ENCODE measurements at regions not wholly inside any gene's neighbourhood (a gene's known extent, or its start where the extent isn't known, plus 50 kb on each side); places are given as distances from the start of the nearest gene placed in this dataset.
"Not testable (repeated sequence)": the region's sequence is repeated elsewhere in the genome, so short reads cannot be mapped to it uniquely, and the experiment has no call there.

- Mint-ChIP-seq H3K27me3 (peaks cover 8% of the 10 kb centered on the region), H3K27ac (no peak overlapping the region), H3K4me1 (no peaks in the 10 kb centered on the region), H3K36me3 (no peaks in the 10 kb centered on the region), H3K9me3 (no peaks in the 10 kb centered on the region), H3K4me3 (no peak overlapping the region)
Observed at GRCh38 chr6:163757520-163757919, 343.0 kb downstream of the QKI start.

DNA sequence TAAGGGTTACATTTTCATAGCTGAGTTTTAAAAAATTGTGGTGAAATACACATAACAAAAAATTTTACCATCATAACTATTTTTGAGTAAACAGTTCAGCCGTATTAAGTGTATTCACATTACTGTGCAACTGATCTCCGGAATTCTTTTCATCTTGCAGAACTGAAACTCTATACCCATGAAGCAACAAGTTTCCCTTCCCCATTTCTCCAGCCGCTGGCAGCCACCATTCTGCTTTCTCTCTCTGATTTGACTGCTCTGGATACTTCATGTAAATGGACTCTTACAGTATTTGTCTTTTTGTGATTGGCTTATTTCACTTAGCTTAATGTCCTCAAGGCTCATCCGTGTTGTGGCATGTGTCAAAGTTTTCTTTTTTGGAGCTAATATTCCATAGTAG is 341.6 kb downstream of the QKI start:
- Mint-ChIP-seq H3K4me3 (no peak overlapping the region), H3K27me3 (peaks cover 6% of the 10 kb centered on the region), H3K36me3 (no peaks in the 10 kb centered on the region), H3K9me3 (no peaks in the 10 kb centered on the region), H3K4me1 (peaks cover 5% of the 10 kb centered on the region), H3K27ac (no peak overlapping the region)

- H3K27ac Mint-ChIP-seq: no peak overlapping the region
- H3K9me3 Mint-ChIP-seq: no peaks in the 10 kb centered on the region
- H3K4me1 Mint-ChIP-seq: peaks cover 10% of the 10 kb centered on the region
- no peak overlapping the region for H3K4me3 Mint-ChIP-seq
- peaks cover 6% of the 10 kb centered on the region for H3K27me3 Mint-ChIP-seq
- H3K36me3 Mint-ChIP-seq: no peaks in the 10 kb centered on the region
Observed at GRCh38 chr6:163754866-163755265, 340.3 kb downstream of the QKI start.

GRCh38 chr6:163753430-163753829 is 338.9 kb downstream of the QKI start:
- peaks cover 10% of the 10 kb centered on the region for H3K4me1 Mint-ChIP-seq
- H3K4me3 Mint-ChIP-seq: no peak overlapping the region
- peaks cover 4% of the 10 kb centered on the region for H3K27me3 Mint-ChIP-seq
- H3K27ac Mint-ChIP-seq: no peak overlapping the region
- H3K9me3 Mint-ChIP-seq: no peaks in the 10 kb centered on the region
- H3K36me3 Mint-ChIP-seq: no peaks in the 10 kb centered on the region

DNA sequence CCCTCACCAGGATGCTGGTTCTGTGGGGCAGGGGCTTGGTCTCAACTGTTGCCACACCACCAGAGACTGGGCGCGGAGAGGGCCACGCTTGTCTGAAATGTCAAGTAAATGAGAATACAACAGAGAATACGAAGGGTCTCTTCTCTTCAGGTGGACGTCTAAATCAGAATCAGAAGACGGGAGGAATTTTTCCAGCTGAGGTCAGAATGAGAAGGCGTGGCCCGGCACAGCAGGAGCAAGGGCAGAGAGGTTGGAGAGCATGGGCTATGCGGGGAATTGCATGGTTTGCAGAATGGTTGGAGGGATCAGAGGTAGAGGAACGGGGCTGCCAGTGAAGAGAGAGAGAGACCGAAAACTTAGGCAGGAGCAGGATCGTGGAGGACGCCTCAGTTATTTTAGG is 337.9 kb downstream of the QKI start:
- Mint-ChIP-seq H3K27me3 (peaks cover 4% of the 10 kb centered on the region), H3K9me3 (no peaks in the 10 kb centered on the region), H3K36me3 (no peaks in the 10 kb centered on the region), H3K4me1 (peaks cover 10% of the 10 kb centered on the region), H3K27ac (no peak overlapping the region), H3K4me3 (no peak overlapping the region)

GRCh38 chr6:163751032-163751525 is 336.6 kb downstream of the QKI start:
- Mint-ChIP-seq H3K36me3 (no peaks in the 10 kb centered on the region), H3K4me3 (no peak overlapping the region), H3K4me1 (peaks cover 10% of the 10 kb centered on the region), H3K27me3 (peaks cover 4% of the 10 kb centered on the region), H3K9me3 (no peaks in the 10 kb centered on the region), H3K27ac (no peak overlapping the region)

GRCh38 chr6:163750431-163751031 is 336.0 kb downstream of the QKI start:
- H3K36me3 Mint-ChIP-seq: no peaks in the 10 kb centered on the region
- peaks cover 10% of the 10 kb centered on the region for H3K4me1 Mint-ChIP-seq

DNA sequence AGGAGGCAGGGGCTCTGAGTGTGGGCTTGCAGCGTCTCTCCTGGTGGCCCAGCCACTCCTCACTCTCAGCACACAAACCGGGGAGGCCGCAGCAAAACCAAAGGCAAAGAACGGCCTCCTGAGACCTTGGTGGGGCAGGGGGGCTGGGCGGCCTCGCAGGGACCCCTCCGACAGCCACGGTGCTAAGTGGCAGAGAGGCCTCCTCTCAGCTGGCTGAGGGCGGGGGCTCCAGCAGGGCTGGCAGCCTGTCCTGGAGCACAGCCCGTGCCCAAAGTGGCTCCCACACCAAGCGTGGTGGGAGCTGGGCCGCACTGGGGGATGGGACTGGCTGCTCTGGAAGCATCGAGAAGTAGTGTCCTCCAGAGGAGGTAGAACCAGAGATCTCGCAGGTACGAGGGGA is 334.4 kb downstream of the QKI start:
- peaks cover 10% of the 10 kb centered on the region for H3K4me1 Mint-ChIP-seq
- H3K27ac Mint-ChIP-seq: no peak overlapping the region
- H3K27me3 Mint-ChIP-seq: peaks cover 6% of the 10 kb centered on the region
- no peak overlapping the region for H3K4me3 Mint-ChIP-seq
- no peaks in the 10 kb centered on the region for H3K36me3 Mint-ChIP-seq
- H3K9me3 Mint-ChIP-seq: no peaks in the 10 kb centered on the region

More at GRCh38 chr6:163750431-163751031, 336.0 kb downstream of the QKI start:
- Mint-ChIP-seq H3K27me3 (peaks cover 4% of the 10 kb centered on the region), H3K27ac (no peak overlapping the region), H3K4me3 (no peak overlapping the region), H3K9me3 (no peaks in the 10 kb centered on the region)

DNA sequence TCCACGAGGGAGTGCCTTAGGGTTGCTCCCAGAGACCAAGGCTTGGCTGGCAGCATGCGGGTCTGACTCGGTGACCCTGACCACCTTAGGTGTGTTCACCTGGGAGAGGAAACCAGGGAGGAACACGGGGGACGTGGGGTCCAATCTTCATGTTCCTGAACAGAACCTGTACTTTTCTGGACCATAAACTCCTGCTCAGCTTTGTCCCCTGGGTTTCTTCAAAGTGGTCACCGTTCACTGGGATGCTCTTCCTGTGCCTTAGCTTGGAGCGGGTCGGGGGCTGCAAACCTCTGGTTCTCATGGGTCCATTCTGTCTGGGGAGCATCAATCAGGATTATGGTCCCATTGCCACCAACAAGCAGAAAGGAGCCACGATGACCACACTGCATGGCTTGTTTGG is 333.5 kb downstream of the QKI start:
- Mint-ChIP-seq H3K27ac (no peak overlapping the region), H3K9me3 (no peaks in the 10 kb centered on the region), H3K36me3 (no peaks in the 10 kb centered on the region), H3K27me3 (peaks cover 6% of the 10 kb centered on the region), H3K4me3 (no peak overlapping the region), H3K4me1 (peaks cover 10% of the 10 kb centered on the region)

- not testable (repeated sequence) for H3K27me3 Mint-ChIP-seq, H3K4me3 Mint-ChIP-seq, H3K36me3 Mint-ChIP-seq, H3K9me3 Mint-ChIP-seq, H3K4me1 Mint-ChIP-seq, H3K27ac Mint-ChIP-seq
Observed at GRCh38 chr6:163747058-163747457, 332.5 kb downstream of the QKI start.

GRCh38 chr6:163745536-163746400 is 331.2 kb downstream of the QKI start:
- H3K4me3 Mint-ChIP-seq: no peak overlapping the region
- no peaks in the 10 kb centered on the region for H3K36me3 Mint-ChIP-seq
- H3K9me3 Mint-ChIP-seq: no peaks in the 10 kb centered on the region
- H3K27me3 Mint-ChIP-seq: peaks cover 2% of the 10 kb centered on the region
- peaks cover 2% of the 10 kb centered on the region for H3K4me1 Mint-ChIP-seq
- H3K27ac Mint-ChIP-seq: no peak overlapping the region

DNA sequence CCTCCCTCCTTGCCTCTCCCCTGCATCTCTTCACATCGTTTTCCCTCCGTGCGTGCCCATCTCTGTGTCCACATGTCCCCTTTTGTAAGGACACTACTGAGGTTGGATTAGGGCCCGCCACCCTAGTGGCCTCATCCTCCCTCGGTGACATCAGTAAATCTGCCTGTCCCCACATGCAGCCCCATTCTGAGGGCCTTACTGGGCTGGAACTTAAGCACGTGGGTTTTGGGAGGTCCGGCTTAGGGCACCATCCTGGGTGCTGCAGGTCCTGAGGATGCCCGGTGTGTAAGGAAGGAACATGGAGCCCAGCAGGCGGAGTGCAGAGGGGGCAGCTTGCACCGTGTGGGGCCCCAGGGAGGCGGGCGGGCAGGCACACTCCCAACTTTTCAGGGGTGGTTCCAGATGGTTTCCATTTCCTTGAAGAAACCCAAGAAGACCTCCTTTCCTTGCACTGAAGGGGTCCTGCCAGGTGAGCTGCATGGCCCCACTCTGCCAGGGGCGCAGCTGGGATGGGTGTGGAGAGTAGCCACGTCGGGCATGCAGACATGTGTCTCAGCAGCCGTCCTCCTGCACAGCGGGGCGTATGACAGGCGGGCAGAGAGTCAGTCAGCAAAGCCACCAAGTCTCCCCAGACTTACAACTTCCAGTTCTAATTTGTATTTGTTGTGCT is 329.9 kb downstream of the QKI start:
- H3K27ac Mint-ChIP-seq: no peak overlapping the region
- H3K9me3 Mint-ChIP-seq: no peaks in the 10 kb centered on the region
- no peaks in the 10 kb centered on the region for H3K36me3 Mint-ChIP-seq
- no peak overlapping the region for H3K4me3 Mint-ChIP-seq
- H3K4me1 Mint-ChIP-seq: no peaks in the 10 kb centered on the region
- peaks cover 2% of the 10 kb centered on the region for H3K27me3 Mint-ChIP-seq

DNA sequence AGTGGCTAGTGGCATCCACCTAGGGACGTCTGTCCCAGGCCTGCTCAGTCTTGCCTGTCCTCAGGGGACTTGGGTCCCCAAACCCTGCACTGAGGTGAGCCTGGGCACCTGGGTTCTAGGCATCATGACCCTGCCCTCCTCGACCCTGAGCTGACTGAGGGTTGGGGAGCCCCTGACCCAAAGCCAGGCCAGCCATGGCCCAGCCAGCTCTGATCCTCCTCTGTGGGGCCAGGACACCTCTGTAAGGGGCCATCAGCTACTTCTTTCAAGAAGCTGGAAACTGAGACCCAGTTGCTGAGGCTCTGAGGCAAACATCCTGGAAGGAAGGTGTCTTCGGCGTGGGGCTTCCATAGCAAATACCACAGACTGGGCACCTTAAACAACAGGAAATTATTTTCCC is 329.3 kb downstream of the QKI start:
- no peaks in the 10 kb centered on the region for H3K4me1 Mint-ChIP-seq
- no peak overlapping the region for H3K4me3 Mint-ChIP-seq
- peaks cover 2% of the 10 kb centered on the region for H3K27me3 Mint-ChIP-seq
- no peaks in the 10 kb centered on the region for H3K9me3 Mint-ChIP-seq
- no peaks in the 10 kb centered on the region for H3K36me3 Mint-ChIP-seq
- no peak overlapping the region for H3K27ac Mint-ChIP-seq

GRCh38 chr6:163741743-163742363 is 327.3 kb downstream of the QKI start:
- H3K36me3 Mint-ChIP-seq: no peaks in the 10 kb centered on the region
- H3K9me3 Mint-ChIP-seq: no peaks in the 10 kb centered on the region
- H3K27me3 Mint-ChIP-seq: peaks cover 2% of the 10 kb centered on the region
- H3K27ac Mint-ChIP-seq: no peak overlapping the region
- H3K4me3 Mint-ChIP-seq: no peak overlapping the region
- H3K4me1 Mint-ChIP-seq: no peaks in the 10 kb centered on the region

- Mint-ChIP-seq H3K36me3 (no peaks in the 10 kb centered on the region), H3K27me3 (peaks cover 6% of the 10 kb centered on the region), H3K9me3 (no peaks in the 10 kb centered on the region)
Observed at GRCh38 chr6:163741342-163741741, 326.8 kb downstream of the QKI start.

More at GRCh38 chr6:163741342-163741741, 326.8 kb downstream of the QKI start:
- Mint-ChIP-seq H3K4me1 (no peaks in the 10 kb centered on the region), H3K4me3 (no peak overlapping the region), H3K27ac (no peak overlapping the region)
